22Rv1 (cell line): ENCODE measurements at regions not wholly inside any gene's neighbourhood (a gene's known extent, or its start where the extent isn't known, plus 50 kb on each side); places are given as distances from the start of the nearest gene placed in this dataset.

Experiments used
- CTCF ChIP-seq: fragments of 450-650 bp; IDR thresholded peaks from 2 replicates; pipeline ENCODE4 v1.5.1; 2017; ENCODE audit warnings: mild to moderate bottlenecking
- ZFX ChIP-seq: fragments of 450-650 bp; IDR thresholded peaks from 2 replicates; pipeline ENCODE4 v1.6.1; 2017; ENCODE audit warnings: antibody characterized with exemption, borderline replicate concordance

- no peak for TF ChIP-seq CTCF
- TF ChIP-seq ZFX: no peak
These were observed 209.0 kb downstream of the ARRDC4 start for GRCh38 chr15:98169551-98169950.
